ENCODE measurements at regions not wholly inside any gene's neighbourhood (a gene's known extent, or its start where the extent isn't known, plus 50 kb on each side); places are given as distances from the start of the nearest gene placed in this dataset.

GRCh38 chr16:61042737-61043136, 993.5 kb downstream of the CDH8 start:
- no peak overlapping the region for H3K27ac ChIP-seq
- H3K4me1 ChIP-seq, result no peaks in the 10 kb centered on the region
- H3K27me3 ChIP-seq, result no peaks in the 10 kb centered on the region
- DNase-seq, result no peak
- no peaks in the 10 kb centered on the region for H3K36me3 ChIP-seq (ENCODE audit: low read depth, missing control alignments)
- no peaks in the 10 kb centered on the region for H3K9me3 ChIP-seq
- intact Hi-C loops (cut with DNase I; ENCODE audit: low total_unique reads), result no loop called here
- 37% methylated on average over 3 of the region's 3 CpGs for WGBS, 2 donors
- no peak overlapping the region for H3K4me3 ChIP-seq
- TF ChIP-seq CTCF (IDR thresholded peaks at IDR 0.05) (no peak), POLR2A (IDR thresholded peaks at IDR 0.05) (no peak)

- Histone ChIP-seq H3K4me3 (no peak overlapping the region), H3K36me3 (ENCODE audit: low read depth, missing control alignments) (no peaks in the 10 kb centered on the region), H3K4me1 (no peaks in the 10 kb centered on the region), H3K27me3 (no peaks in the 10 kb centered on the region), H3K27ac (no peak overlapping the region), H3K9me3 (no peaks in the 10 kb centered on the region)
- no peak for TF ChIP-seq POLR2A (IDR thresholded peaks at IDR 0.05)
- TF ChIP-seq CTCF (IDR thresholded peaks at IDR 0.05), result no peak
- intact Hi-C loops (cut with DNase I; ENCODE audit: low total_unique reads), result no loop called here
- no peak for DNase-seq
- WGBS, 2 donors, result 66 to 79% methylated on average over 3 to 8 of the region's 8 CpGs
Observed at GRCh38 chr16:61030616-61031015, 1005.6 kb downstream of the CDH8 start.

- Histone ChIP-seq H3K27ac (no peak overlapping the region), H3K36me3 (ENCODE audit: low read depth, missing control alignments) (no peaks in the 10 kb centered on the region), H3K9me3 (no peaks in the 10 kb centered on the region), H3K4me3 (no peak overlapping the region), H3K27me3 (no peaks in the 10 kb centered on the region), H3K4me1 (no peaks in the 10 kb centered on the region)
- DNase-seq, result no peak
- TF ChIP-seq CTCF (IDR thresholded peaks at IDR 0.05) (no peak), POLR2A (IDR thresholded peaks at IDR 0.05) (no peak)
- 77 to 91% methylated on average over 3 of the region's 3 CpGs for WGBS, 2 donors
- intact Hi-C loops (cut with DNase I; ENCODE audit: low total_unique reads), result no loop called here
Observed at GRCh38 chr16:61024180-61024900, 1011.9 kb downstream of the CDH8 start.

- Histone ChIP-seq H3K27ac (no peak overlapping the region), H3K9me3 (no peaks in the 10 kb centered on the region), H3K4me3 (no peak overlapping the region), H3K4me1 (no peaks in the 10 kb centered on the region), H3K27me3 (no peaks in the 10 kb centered on the region), H3K36me3 (ENCODE audit: low read depth, missing control alignments) (no peaks in the 10 kb centered on the region)
- intact Hi-C loops (cut with DNase I; ENCODE audit: low total_unique reads), result no loop called here
- no peak for TF ChIP-seq CTCF (IDR thresholded peaks at IDR 0.05)
- TF ChIP-seq POLR2A (IDR thresholded peaks at IDR 0.05), result no peak
- no peak for DNase-seq
- WGBS, 2 donors, result 78 to 87% methylated on average over 5 to 6 of the region's 6 CpGs
Observed at GRCh38 chr16:61014869-61015268, 1021.4 kb downstream of the CDH8 start.

GRCh38 chr16:61007694-61008093, 1028.5 kb downstream of the CDH8 start:
- no peak overlapping the region for H3K4me3 ChIP-seq
- H3K9me3 ChIP-seq, result no peaks in the 10 kb centered on the region
- DNase-seq, result no peak
- no peak for TF ChIP-seq POLR2A (IDR thresholded peaks at IDR 0.05)
- TF ChIP-seq CTCF (IDR thresholded peaks at IDR 0.05), result no peak
- no peaks in the 10 kb centered on the region for H3K4me1 ChIP-seq
- intact Hi-C loops (cut with DNase I; ENCODE audit: low total_unique reads), result no loop called here
- no peak overlapping the region for H3K27ac ChIP-seq
- no peaks in the 10 kb centered on the region for H3K27me3 ChIP-seq
- WGBS, 2 donors, result 88 to 91% methylated on average over 8 of the region's 8 CpGs
- H3K36me3 ChIP-seq (ENCODE audit: low read depth, missing control alignments), result no peaks in the 10 kb centered on the region

Measured in testis (tissue), 2 donors.